ENCODE measurements at regions not wholly inside any gene's neighbourhood (a gene's known extent, or its start where the extent isn't known, plus 50 kb on each side); places are given as distances from the start of the nearest gene placed in this dataset.

- H3K4me3 ChIP-seq = no peak overlapping the region
- no peaks in the 10 kb centered on the region for H3K27me3 ChIP-seq
- no peak for DNase-seq
- 80% methylated on average over 5 of the region's 5 CpGs for WGBS (ENCODE audit: insufficient coverage, low coverage, low lambda C conversion rate, missing lambda C conversion rate)
- no peaks in the 10 kb centered on the region for H3K36me3 ChIP-seq
- ATAC-seq = no peak
- H3K27ac ChIP-seq = no peak overlapping the region
- intact Hi-C loops (cut with DNase I) = no loop called here
- H3K4me1 ChIP-seq = no peaks in the 10 kb centered on the region
- no peaks in the 10 kb centered on the region for H3K9me3 ChIP-seq
- TF ChIP-seq POLR2A (IDR thresholded peaks at IDR 0.05) = no peak
- TF ChIP-seq CTCF (IDR thresholded peaks at IDR 0.05) = no peak
Observed at GRCh38 chr7:110337646-110338045, 753.3 kb upstream of the LRRN3 start.

- ATAC-seq = no peak
- Histone ChIP-seq H3K27me3 (no peaks in the 10 kb centered on the region), H3K4me3 (no peak overlapping the region), H3K4me1 (no peaks in the 10 kb centered on the region), H3K27ac (no peak overlapping the region), H3K36me3 (no peaks in the 10 kb centered on the region), H3K9me3 (no peaks in the 10 kb centered on the region)
- DNase-seq = no peak
- intact Hi-C loops (cut with DNase I) = no loop called here
- no CpG with 5 or more reads among the region's 3 CpGs for WGBS (ENCODE audit: insufficient coverage, low coverage, low lambda C conversion rate, missing lambda C conversion rate)
- TF ChIP-seq POLR2A (IDR thresholded peaks at IDR 0.05) (no peak), CTCF (IDR thresholded peaks at IDR 0.05) (no peak)
Observed at GRCh38 chr7:110347081-110347480, 743.8 kb upstream of the LRRN3 start.

- no peak overlapping the region for H3K4me3 ChIP-seq
- no CpG with 5 or more reads among the region's 8 CpGs for WGBS (ENCODE audit: insufficient coverage, low coverage, low lambda C conversion rate, missing lambda C conversion rate)
- H3K36me3 ChIP-seq = no peaks in the 10 kb centered on the region
- ATAC-seq (no peak), DNase-seq (no peak)
- TF ChIP-seq CTCF (IDR thresholded peaks at IDR 0.05) = no peak
- TF ChIP-seq POLR2A (IDR thresholded peaks at IDR 0.05) = no peak
- no peaks in the 10 kb centered on the region for H3K4me1 ChIP-seq
- H3K9me3 ChIP-seq = no peaks in the 10 kb centered on the region
- intact Hi-C loops (cut with DNase I) = no loop called here
- no peaks in the 10 kb centered on the region for H3K27me3 ChIP-seq
- H3K27ac ChIP-seq = no peak overlapping the region
Observed at GRCh38 chr7:110356438-110356837, 734.5 kb upstream of the LRRN3 start.

GRCh38 chr7:110358028-110358427 is 732.9 kb upstream of the LRRN3 start:
- no peak for DNase-seq

More at GRCh38 chr7:110358028-110358427, 732.9 kb upstream of the LRRN3 start:
- Histone ChIP-seq H3K4me1 (no peaks in the 10 kb centered on the region), H3K4me3 (no peak overlapping the region), H3K36me3 (no peaks in the 10 kb centered on the region), H3K27ac (no peak overlapping the region), H3K9me3 (no peaks in the 10 kb centered on the region), H3K27me3 (no peaks in the 10 kb centered on the region)
- intact Hi-C loops (cut with DNase I) = no loop called here
- no peak for TF ChIP-seq CTCF (IDR thresholded peaks at IDR 0.05)
- no peak for TF ChIP-seq POLR2A (IDR thresholded peaks at IDR 0.05)
- ATAC-seq = no peak
- WGBS (ENCODE audit: insufficient coverage, low coverage, low lambda C conversion rate, missing lambda C conversion rate) = 75% methylated on average over 1 of the region's 1 CpG

Measured in right lobe of liver (tissue), 6 donors.